Embryonic facial prominence (tissue), 1 donor: ENCODE measurements at regions not wholly inside any gene's neighbourhood (a gene's known extent, or its start where the extent isn't known, plus 50 kb on each side); places are given as distances from the start of the nearest gene placed in this dataset.
"Not testable (repeated sequence)": the region's sequence is repeated elsewhere in the genome, so short reads cannot be mapped to it uniquely, and the experiment has no call there.

ENCODE experiments used
- DNase-seq: peaks from one replicate; pipeline ENCODE4 v3.0.0-alpha.2; 2016; ENCODE audit errors: extremely low spot score

DNA sequence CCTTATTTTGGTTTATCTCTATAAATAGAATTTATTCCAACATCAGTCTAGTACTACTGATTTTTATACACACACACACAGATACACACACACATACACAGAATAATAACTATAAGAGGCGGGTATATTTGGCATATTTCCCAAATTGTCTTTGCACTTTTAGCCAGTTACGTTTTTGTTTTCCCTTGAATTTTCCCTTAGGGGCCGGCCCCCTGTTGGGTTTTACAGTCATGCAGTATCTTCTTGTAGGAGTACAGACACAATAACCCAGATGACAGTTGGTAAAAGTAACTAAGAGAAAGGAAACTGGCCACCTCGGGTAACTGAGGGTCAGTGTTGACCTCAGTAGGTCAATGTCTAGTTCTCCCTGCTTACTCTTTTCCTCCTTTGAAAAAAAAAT is 50.9 kb downstream of the DISP1 start:
- DNase-seq: no peak

DNA sequence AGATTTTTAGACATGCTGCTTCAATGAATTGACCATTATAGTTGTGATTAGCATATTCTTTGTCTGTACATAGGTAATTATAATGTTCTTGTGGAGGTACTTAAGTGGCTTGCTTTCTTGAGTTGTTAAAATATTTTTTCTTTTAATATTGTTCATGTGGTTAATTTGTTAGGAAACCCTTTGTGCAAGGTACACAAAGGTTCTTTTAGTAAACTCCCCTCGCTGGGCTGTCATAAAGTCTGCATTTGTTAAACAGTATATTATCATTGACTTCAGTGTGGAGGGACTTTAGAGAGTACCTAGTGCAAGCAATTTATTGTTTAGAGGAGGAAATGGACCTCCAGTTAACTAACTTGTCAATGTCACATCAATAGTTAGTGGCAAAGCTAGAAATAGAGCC is 52.5 kb downstream of the DISP1 start:
- no peak for DNase-seq

DNA sequence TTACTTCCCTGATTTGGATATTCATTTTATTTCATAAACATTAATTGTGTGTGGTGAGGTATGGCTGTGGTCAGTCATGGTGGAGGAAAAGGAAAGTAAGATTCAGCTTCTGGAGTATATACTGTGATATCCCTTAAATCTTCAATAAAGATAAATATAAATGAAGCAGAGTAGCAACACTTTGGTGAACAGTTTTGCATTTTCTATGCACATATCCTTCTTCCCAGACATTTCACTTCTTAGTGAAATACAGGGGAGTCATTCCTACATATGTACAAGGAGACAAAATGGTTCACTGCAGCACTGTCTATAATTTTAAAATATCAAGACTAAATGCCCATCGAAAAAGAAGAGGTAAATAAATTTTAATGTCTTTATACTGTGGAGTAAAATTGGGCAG is 61.3 kb downstream of the DISP1 start:
- no peak for DNase-seq

DNA sequence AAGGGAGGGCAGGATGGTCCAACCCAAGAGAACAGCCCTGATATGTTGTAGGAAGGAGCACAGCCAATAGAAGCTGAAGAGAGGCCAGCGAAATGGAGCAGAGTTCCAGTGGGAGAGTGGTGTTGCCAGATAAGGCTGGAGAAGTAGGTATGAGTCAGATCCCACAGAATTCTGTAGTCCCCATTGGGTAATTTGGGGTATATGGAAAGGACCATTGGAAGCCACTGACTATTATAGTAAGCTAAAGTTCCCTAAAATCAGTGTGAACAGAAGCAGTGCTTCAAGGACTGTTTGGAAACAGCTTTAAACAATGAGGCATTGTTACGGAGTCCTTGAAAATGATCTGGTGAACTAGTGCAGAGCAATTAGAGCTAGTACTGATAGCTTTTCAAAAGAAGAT is 63.0 kb downstream of the DISP1 start:
- no peak for DNase-seq

DNA sequence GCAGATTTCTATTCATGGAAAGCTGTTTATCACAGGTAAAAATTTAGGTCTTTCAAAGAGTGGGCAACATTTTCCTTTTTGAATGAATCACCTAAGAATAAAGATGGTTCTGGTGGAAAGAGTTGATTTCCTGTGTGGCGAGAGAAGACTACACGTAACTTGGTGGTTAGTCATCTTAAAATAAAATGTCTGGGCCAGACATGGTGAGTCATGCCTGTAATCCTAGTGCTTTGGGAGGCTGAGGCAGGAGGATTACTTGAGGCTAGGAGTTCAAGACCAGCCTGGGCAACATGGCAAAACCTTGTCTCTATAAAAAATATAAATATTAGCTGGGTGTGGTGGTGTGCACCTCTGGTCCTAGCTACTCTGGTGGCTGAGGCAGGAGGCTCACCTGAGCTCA is 65.7 kb downstream of the DISP1 start:
- no peak for DNase-seq

DNA sequence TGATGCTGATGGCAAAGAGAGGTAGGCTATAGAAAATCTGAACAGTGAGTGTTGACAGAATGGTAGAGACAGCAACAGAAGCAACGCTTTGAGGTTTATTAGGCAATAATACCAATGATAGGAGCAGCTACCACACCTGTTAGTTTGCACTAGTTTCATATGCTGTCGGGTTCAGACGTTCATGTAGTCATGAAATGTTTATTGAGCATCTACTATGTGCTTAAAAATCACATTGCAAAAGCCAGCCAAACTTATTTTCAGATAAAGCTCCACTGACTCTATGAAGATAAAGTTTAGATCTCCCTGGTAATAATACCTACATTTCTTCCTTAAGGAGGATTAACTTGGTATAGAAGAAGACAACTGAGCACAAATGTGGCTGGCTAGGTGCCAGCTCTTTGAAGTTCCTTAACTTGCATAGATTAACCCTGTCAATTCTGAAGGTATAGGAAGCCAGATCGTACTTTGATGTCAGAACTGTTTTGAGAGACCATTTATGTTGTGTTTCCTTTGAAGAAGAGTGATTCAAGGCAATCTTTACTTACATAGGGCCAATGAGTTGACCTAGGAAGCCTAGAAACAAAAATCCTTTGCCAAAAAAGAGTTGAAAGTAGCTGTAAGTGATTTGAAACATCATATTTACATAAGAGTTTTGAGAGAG is 71.5 kb downstream of the DISP1 start:
- no peak for DNase-seq

DNA sequence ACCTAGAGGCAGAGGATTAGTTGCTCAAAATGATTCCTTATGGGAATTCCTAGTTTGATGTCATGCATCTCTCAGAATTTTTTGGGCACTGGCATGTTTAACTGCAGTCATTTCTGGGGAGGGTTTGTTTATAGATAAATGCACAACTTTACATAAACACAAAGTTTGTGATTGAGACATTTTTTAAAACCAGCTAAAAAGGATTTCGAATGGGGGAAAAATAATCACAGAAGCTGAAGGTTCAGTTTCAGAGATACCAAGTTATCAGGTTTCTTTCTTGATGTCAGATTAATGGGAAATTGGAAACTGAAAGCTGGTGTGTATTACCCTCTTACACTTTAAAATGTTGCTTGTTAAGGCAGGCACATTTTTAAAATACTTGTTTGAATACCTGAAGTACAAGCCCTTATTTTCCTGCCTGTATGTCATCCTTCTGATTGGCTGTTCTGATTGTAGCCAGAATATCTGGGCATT is 72.1 kb downstream of the DISP1 start:
- peak; percentile 10 for DNase-seq

DNA sequence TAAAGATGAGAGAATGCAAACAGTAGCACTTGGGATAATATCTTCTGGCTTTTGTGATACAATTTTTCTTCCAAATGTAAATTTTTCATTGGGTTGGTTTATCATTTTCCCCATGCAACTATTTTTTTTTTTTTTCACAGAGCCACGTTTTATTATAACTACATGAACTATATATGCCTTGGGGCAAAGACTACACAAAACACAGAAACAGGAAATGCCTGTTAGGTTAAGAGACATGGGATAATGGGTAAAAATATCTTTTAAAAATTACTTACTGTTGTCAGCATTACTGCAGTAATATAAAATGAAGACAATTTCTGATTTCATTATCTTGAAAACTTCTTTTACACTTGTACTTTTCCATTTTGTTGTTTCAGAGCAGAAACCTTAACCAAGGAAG is 74.6 kb downstream of the DISP1 start:
- DNase-seq: no peak

DNA sequence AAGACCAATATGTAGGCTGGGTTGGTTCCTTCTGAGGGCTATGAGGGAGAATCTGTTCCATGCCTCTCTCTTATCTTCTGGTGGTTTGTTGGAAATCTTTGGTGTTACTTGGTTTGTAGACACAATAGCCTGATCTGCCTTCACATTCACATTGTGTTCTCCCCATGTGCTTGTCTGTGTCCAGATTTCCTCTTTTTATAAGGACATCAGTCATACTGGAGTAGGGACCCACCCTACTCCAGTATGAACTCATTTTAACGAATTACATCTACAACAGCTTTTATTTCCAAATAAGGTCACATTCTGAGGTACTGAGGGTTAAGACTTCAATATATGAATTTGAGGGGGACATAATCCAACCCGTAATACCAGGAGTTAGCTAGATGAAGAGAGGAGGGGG is 75.9 kb downstream of the DISP1 start:
- no peak for DNase-seq

DNA sequence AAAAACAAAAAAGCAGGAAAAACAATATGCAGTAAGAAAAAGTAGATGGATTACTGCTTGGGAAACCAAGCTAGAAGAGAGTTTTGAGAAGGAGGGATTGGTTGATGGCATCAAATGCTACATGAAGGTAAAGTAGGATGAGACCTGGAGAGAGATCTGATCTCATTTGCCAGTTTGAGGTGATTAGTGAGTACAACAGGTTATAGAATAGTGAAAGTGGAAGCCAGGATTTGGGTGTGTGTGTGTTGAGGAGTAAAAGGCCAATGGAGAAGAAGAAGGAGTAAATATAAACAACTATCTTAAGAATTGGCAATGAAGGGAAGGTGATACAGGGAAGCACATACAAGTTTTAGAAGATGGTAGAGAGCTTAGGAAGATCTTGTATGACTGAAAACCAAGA is 76.7 kb downstream of the DISP1 start:
- DNase-seq: no peak

DNA sequence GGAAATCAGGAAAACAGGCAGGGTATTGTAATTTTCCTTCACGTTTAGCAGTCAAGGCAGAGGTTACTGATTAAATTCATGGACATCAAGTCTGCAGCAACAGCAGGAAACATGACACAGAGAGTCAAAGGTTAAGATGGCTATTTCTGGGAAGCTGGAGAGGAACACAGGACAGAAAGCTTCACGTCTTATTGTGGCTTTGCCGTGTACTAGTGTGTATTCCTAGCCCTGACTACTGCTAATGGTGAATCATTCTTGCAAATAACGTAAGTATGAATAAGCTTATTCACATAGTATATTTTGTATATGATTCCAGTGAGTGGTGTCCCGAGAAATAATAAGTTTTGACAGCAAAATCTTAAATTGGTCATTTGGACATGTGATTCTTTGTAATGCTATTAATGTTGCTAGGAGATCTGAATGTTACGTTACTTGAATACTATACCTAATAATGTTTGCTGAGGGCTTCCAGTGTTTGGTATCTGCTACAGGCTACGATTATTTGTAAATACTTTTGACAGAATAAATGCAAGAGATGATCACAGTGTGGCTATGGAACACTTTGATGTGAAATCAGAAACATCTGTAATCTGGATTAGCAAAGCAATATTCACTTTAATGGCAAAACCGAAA is 77.4 kb downstream of the DISP1 start:
- no peak for DNase-seq

DNA sequence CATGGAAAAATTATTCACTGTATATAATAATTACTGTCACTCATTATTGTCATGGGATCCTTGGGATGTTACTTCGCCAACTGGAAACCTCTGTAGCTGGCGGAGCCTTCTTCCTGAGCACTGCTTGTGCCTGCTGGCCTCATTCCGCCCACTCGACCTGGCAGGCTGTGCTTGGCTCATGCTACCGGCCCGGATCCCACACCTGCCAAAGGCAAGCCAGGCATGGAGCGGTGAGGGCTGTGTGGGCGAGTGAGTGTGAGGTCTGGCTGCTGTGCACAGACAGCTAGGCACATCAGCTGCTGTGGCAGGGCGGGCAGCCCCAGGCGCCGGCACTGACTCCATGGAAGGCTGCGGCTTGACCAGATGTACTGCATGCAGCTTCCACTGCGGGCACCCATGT is 78.4 kb downstream of the DISP1 start:
- no peak for DNase-seq

DNA sequence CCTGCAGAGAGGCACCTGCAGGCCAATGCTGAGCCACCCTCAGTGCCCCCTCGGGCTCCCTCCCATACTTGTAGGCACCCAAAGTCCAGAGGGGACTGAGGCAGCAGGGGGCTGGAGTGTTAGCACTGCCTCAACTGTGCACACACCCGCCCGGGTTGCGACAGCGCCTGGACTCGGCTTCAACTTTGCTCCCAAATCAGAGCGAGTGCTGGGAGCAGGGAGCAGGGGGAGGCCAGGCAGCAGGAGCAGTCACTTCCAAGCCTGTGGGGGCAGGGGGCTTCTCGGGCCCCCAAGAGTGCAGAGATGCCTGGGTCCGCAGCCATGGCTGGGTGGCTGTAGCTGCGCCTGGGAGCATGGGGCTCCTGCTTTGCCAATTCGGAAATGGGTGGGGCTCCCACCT is 79.5 kb downstream of the DISP1 start:
- no peak for DNase-seq

DNA sequence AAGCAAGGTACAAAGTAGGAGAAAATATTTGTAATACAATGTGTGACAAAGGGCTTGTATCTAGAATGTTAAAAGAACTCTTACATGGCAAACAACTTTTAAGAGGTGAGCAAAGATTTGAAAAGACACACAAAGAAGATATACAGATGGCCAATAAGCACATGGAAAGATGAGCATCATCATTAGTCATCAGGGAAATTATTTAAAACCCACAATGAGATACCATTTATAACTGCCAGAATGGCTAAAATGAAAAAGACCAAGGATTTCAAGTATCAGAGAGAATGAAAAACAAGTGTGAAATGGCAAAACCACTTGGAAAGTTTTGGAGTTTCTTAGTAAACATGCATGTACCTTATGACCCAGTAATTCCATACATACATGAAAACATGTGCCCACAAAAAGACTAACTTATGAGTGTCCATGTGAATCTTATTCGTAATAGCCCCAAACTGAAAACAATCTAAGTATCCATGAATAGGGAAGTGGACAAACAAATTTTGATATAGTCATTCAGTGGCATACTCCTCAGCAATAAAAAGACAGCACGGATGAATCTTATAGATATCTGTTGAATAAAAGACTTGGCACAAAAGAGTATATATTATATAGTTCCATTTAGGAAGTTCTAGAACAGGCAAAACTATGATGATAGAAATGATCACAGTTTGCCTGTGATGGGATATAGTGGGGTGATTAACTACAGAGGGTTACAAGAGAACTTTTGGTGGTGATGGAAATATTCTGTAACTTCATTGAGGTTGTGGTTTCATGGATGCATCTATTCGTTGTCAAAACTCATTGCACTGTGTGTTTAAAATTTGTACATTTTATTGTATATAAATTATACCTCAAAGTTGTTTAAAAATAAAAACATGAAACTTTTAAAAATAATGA is 82.0 kb downstream of the DISP1 start:
- no peak for DNase-seq

DNA sequence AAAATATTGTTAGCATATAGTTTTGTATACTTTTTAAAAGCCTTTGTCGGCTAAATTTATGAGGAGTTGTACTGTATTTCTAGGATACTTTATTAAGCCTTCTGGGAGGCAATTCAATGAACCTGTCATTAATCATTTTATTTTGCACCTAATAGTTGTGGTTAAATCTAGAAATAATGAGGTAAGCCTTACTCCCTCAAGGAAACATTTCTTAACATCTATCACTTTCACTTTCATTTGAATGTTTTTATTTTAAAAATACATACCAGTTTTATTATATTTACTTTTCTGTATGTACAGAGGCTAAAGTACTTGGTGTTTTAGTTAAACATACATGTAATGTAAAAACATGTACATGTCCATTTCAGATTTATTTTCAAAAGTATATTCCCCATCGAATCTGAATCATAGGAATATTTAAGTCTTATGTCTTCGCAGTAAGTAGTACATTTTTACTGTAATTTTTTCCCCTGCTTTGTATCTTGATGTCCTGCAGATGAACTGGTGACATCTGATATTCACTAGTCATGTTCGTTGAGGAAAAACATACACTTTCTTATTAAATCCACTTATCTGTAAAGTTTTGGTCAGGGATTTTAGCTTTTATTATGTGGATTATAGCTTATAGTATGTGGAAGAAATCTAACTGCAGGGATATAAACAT is 82.8 kb downstream of the DISP1 start:
- no peak for DNase-seq

DNA sequence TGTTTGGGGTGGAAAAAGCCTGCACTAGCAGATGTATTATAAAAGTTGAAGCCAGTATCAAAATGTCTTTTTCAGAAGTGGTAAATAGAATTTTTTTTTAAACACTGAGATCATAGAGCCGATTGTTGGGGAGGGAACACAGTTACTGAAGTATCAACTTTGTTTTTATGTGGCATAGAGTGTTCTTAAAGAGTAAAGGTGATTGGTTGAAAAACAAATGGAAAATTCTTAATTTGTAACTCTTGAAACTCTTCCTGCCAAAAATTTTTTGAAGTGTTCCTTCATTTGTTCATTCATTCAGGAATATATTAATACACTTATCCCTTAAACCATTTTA is 83.3 kb downstream of the DISP1 start:
- no peak for DNase-seq

DNA sequence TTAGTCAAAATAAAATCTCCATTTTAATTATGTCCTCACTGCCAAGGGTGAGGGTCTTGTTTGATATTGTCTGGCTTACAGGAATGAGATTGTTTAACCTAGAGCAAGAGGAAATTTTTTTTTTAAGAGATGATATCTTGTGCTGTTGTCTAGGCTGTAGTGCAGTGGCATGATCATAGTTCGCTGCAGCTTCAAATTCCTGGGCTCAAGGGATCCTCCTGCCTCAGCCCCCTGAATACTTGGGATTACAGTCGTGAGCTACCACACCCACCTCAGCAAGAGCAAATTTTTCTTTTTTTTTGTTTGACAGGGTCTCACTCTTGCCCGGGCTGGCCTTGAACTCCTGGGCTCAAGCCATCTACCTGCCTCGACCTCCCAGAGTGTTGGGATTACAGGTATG is 84.6 kb downstream of the DISP1 start:
- DNase-seq: no peak

DNA sequence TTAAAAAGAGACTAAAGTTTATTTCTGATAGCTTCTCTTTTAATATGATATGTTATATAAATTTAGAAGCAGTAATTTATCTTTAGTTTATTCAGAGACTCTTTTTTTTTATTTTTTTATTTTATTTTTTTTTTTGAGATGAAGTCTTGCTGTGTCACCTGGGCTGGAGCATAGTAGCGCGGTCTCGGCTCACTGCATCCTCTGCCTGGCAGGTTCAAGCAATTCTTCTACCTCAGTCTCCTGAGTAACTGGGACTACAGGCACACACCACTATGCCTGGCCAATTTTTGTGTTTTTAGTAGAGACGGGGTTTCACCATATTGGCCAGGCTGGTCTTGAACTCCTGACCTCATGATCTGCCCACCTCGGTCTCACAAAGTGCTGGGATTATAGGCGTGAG is 89.6 kb downstream of the DISP1 start:
- no peak for DNase-seq

DNA sequence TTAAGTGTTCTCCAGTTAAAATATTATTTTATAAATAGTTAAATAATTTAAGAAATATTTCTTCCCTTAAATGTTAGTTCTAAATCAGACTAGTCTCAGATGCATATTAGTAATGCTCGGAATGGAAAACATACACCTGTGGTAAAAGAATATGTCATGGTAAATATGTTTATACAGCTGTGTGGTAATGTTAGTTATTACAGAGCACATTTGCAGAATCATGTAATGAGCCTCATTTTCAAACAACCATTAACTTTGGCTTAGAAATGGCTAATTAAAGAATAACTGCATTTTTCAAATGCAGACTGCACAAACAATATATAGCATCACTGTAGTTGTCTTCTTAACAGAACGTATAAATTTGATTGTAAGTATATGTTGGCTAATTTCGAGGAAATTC is 90.3 kb downstream of the DISP1 start:
- no peak for DNase-seq

DNA sequence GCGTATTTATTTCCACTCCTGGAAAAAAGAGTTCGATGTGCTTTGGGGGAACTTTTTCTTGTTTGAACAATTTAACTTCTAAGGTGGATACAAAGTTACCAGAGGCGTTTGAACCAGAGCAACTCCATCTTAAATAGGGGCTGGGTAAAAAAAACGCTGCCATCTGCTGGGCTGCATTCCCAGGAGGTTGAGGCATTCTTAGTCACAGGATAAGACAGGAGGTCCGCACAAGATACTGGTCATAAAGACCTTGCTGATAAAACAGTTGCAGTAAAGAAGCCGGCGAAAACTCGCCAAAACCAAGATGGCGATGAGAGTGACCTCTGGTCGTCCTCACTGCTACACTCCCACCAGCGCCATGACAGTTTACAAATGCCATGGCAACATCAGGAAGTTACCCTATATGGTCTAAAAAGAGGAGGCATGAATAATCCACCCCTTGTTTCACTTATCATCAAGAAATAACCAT is 91.5 kb downstream of the DISP1 start:
- not testable (repeated sequence) for DNase-seq

DNA sequence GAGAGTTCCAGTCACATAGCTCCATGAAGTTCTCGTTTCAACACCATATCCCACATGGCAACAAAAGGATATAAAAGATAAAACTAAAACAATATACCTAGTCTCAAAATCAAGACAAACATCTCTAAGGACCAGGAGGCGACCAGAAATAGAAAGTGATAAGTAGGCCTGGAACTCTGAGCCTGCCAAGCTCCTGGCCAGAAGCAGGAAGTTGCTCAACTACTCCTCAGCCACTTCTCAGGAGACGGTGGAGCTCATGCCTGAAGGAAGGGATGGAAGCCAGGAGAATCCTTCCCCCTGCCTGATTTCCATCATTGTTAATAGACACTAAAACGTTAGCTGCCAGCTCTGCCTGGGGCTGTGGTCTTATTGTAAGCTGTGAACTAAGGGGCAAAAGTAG is 94.7 kb downstream of the DISP1 start:
- DNase-seq: no peak

DNA sequence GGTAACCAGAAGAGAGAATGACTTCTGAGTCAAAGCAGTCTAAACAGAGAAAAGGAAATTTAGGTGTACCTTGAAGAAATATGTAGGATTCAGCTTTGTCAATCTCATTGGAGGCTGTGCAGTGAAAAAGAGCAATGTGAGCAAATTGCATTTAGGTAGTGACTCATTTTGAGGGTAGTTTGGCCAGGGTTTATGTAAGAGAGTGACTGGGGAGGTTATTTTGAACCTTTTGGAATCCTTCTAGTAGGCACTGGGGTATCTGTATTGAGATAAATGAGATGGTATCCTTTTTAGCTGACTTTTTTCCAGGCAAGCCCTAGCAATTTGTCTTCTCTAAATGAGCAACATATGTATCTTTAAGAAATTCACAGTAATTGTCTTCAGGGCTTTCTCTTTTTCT is 95.9 kb downstream of the DISP1 start:
- DNase-seq: no peak
